ENCODE measurements at regions not wholly inside any gene's neighbourhood (a gene's known extent, or its start where the extent isn't known, plus 50 kb on each side); places are given as distances from the start of the nearest gene placed in this dataset.

DNA sequence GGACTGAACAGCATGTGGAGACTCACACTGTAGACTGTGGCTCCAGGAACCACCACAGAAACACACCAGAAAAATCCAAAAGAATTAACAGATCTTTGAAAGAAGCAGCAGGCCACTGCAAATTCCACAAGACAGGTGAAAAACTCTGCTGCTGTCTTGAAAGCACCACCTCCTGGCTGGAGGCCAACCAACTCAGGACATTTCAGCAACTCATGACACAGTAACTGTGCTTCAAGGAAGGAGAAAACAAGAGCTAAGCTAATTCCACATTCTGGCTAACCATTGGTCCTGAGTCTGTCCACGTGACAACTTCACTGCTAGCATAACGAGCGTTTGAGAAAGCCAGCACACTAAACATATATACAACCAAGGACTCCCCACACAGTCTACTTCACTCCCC lies 625.1 kb downstream of the PRELID2 start:
- H3K4me3 ChIP-seq (ENCODE audit: low read depth, low read length): no peak overlapping the region
- H3K27ac ChIP-seq (ENCODE audit: low read depth, low read length): no peak overlapping the region
- no peaks in the 10 kb centered on the region for H3K9me3 ChIP-seq (ENCODE audit: control insufficient read depth, insufficient read depth, low read length)
- ChIA-PET CTCF (no interaction called here), POLR2A (no interaction called here)
- no peak for DNase-seq (ENCODE audit: low read depth, low spot score)
- TF ChIP-seq, protein P1, sequence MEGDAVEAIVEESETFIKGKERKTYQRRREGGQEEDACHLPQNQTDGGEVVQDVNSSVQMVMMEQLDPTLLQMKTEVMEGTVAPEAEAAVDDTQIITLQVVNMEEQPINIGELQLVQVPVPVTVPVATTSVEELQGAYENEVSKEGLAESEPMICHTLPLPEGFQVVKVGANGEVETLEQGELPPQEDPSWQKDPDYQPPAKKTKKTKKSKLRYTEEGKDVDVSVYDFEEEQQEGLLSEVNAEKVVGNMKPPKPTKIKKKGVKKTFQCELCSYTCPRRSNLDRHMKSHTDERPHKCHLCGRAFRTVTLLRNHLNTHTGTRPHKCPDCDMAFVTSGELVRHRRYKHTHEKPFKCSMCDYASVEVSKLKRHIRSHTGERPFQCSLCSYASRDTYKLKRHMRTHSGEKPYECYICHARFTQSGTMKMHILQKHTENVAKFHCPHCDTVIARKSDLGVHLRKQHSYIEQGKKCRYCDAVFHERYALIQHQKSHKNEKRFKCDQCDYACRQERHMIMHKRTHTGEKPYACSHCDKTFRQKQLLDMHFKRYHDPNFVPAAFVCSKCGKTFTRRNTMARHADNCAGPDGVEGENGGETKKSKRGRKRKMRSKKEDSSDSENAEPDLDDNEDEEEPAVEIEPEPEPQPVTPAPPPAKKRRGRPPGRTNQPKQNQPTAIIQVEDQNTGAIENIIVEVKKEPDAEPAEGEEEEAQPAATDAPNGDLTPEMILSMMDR (IDR thresholded peaks at IDR 0.05; ENCODE audit: low read depth, low read length): no peak
- H3K27me3 ChIP-seq (ENCODE audit: control insufficient read depth, insufficient read depth, low read length): no peaks in the 10 kb centered on the region

DNA sequence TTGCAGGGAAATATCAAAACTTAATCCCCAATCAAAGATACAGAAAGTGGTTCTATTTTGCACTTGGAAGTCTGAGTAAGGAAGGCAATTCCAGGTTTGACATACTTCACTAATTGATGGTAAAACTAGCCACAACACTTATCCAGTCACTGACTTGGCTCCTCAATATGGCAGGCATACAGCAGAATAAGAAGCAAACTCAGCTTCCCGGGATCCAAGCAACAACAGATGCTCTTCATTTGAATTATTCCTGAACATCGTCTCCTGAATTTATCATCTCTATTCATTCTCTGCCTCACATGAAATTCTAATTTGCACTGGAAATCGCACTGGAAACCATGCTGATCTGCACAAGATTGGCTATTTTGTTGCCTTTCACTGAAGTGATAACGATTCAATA lies 629.6 kb downstream of the PRELID2 start:
- CTCF ChIA-PET: no interaction called here
- Histone ChIP-seq H3K27me3 (ENCODE audit: control insufficient read depth, insufficient read depth, low read length) (no peaks in the 10 kb centered on the region), H3K27ac (ENCODE audit: low read depth, low read length) (no peak overlapping the region), H3K9me3 (ENCODE audit: control insufficient read depth, insufficient read depth, low read length) (no peaks in the 10 kb centered on the region), H3K4me3 (ENCODE audit: low read depth, low read length) (no peak overlapping the region)
- DNase-seq (ENCODE audit: low read depth, low spot score): no peak
- POLR2A ChIA-PET: no interaction called here
- TF ChIP-seq, protein P1 (IDR thresholded peaks at IDR 0.05; ENCODE audit: low read depth, low read length): no peak

DNA sequence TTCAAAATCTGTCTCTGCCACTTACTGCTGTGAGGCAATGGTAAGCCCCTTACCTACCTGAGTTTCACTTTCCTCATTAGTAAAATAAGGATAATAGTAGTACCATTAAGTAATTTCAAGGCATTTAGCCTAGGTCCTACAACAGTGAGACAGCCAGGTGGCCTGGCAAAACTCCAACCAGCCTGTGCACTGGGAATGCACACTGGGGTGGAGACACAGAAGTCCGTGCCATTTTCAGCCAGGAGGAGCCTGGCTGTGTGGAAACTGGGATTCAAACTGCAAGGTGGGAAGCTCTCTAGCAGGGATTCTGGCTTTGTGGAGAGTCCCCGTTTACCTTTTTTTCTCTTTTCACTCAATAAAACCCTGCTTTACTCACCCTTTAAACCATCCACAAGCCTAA lies 630.4 kb downstream of the PRELID2 start:
- TF ChIP-seq, protein P1 (IDR thresholded peaks at IDR 0.05; ENCODE audit: low read depth, low read length): no peak
- H3K4me3 ChIP-seq (ENCODE audit: low read depth, low read length): no peak overlapping the region
- no peak for DNase-seq (ENCODE audit: low read depth, low spot score)
- no peaks in the 10 kb centered on the region for H3K27me3 ChIP-seq (ENCODE audit: control insufficient read depth, insufficient read depth, low read length)
- H3K9me3 ChIP-seq (ENCODE audit: control insufficient read depth, insufficient read depth, low read length): no peaks in the 10 kb centered on the region
- H3K27ac ChIP-seq (ENCODE audit: low read depth, low read length): no peak overlapping the region
- ChIA-PET POLR2A (no interaction called here), CTCF (no interaction called here)

DNA sequence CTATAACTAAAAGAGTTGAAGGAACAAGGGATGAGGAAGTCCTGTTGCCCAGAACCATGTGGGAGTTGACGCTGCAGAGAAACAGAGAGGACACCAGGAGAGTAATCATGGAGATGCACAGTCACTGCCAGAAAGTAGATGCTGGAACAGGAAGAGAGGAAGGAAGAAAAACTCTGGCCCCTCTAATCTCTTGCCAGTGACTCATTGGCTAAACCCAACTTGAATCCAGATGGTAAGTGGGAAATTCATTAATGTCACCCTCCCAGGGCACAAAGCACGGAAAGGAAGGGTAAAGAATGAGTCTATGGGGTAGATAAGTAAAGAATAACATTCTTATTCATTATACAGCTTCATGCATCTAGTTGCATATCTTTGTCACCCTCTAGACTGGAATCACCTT lies 631.9 kb downstream of the PRELID2 start:
- DNase-seq (ENCODE audit: low read depth, low spot score): no peak
- POLR2A ChIA-PET: no interaction called here
- TF ChIP-seq, protein P1 (IDR thresholded peaks at IDR 0.05; ENCODE audit: low read depth, low read length): no peak
- H3K4me3 ChIP-seq (ENCODE audit: low read depth, low read length): no peak overlapping the region
- H3K9me3 ChIP-seq (ENCODE audit: control insufficient read depth, insufficient read depth, low read length): no peaks in the 10 kb centered on the region
- H3K27me3 ChIP-seq (ENCODE audit: control insufficient read depth, insufficient read depth, low read length): no peaks in the 10 kb centered on the region
- CTCF ChIA-PET: no interaction called here
- no peak overlapping the region for H3K27ac ChIP-seq (ENCODE audit: low read depth, low read length)

DNA sequence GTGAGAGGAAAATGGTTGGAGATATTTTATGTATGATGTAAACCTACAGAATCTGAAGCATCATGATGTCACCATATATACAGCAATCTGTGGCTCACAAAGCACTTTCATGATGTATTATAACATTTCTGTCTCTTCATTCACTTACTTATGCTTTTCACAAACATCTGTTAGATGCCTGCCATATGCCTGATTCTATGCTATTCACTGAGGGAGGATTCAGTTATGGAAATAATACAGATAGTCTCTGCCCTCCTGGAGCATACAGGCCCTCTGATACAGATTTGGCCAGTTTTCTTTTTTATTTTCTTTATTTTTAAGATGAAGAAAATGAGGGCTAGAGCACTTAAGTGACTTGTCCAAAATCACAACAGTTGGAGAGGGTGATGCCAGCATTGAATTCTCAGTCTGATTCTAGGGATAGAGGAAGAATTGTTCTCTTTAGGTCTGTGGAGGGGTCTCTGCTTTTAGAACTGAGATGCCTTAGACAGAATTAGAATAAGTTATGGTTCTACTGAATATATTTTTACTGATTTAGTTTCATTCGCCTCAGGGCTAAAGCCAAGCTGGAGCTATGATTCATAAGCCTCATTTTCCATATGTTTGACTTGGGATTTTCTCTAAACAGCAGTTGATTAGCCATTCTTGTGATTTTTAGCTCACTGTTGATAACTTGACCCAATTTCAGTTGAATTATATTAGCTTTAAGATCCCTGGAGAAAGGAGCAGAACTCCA lies 636.4 kb downstream of the PRELID2 start:
- no peak overlapping the region for H3K4me3 ChIP-seq (ENCODE audit: low read depth, low read length)
- no peak for DNase-seq (ENCODE audit: low read depth, low spot score)
- ChIA-PET CTCF (interaction anchor here (1.2 kb wide), 1 partner anchor 39 kb away, joined by 3 read pairs; no protein-coding TSS in a partner anchor), POLR2A (no interaction called here)
- no peaks in the 10 kb centered on the region for H3K27me3 ChIP-seq (ENCODE audit: control insufficient read depth, insufficient read depth, low read length)
- TF ChIP-seq, protein P1 (IDR thresholded peaks at IDR 0.05; ENCODE audit: low read depth, low read length): no peak
- no peaks in the 10 kb centered on the region for H3K9me3 ChIP-seq (ENCODE audit: control insufficient read depth, insufficient read depth, low read length)
- H3K27ac ChIP-seq (ENCODE audit: low read depth, low read length): no peak overlapping the region

All from AG04450 (cell line).